ENCODE measurements at regions not wholly inside any gene's neighbourhood (a gene's known extent, or its start where the extent isn't known, plus 50 kb on each side); places are given as distances from the start of the nearest gene placed in this dataset.

DNA sequence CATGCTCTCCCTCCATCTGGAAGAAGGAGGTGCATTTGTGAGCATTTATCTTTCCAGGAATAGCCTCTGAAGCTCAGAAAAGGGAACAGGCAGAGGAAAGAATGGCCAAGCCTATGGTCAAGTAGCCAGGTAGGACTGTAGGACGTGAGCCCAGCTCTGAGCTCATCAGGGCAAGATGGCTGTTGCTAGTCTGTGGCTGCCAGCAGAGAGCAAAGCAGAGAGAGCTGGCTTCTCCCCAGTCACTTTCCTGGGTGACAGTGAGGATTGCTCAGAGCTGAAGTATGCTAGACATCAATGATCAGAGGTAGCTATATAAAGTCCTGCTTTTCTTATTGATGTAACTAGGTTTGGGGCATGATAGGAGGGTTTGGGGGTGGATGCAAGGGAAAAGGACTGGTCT lies 146.1 kb upstream of the SLC24A5 start:
- TF ChIP-seq, protein P1, sequence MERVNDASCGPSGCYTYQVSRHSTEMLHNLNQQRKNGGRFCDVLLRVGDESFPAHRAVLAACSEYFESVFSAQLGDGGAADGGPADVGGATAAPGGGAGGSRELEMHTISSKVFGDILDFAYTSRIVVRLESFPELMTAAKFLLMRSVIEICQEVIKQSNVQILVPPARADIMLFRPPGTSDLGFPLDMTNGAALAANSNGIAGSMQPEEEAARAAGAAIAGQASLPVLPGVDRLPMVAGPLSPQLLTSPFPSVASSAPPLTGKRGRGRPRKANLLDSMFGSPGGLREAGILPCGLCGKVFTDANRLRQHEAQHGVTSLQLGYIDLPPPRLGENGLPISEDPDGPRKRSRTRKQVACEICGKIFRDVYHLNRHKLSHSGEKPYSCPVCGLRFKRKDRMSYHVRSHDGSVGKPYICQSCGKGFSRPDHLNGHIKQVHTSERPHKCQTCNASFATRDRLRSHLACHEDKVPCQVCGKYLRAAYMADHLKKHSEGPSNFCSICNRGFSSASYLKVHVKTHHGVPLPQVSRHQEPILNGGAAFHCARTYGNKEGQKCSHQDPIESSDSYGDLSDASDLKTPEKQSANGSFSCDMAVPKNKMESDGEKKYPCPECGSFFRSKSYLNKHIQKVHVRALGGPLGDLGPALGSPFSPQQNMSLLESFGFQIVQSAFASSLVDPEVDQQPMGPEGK (CRISPR knock-in tag; IDR thresholded peaks at IDR 0.05; ENCODE audit: borderline replicate concordance): no peak
- no peak for TF ChIP-seq ZC3H10 (CRISPR knock-in tag; IDR thresholded peaks at IDR 0.05)
- no peak for TF ChIP-seq ESRRG (CRISPR knock-in tag; IDR thresholded peaks at IDR 0.05)
- TF ChIP-seq ZFP30 (CRISPR knock-in tag; IDR thresholded peaks at IDR 0.05): no peak
- no peak for TF ChIP-seq SNAI2 (CRISPR knock-in tag; IDR thresholded peaks at IDR 0.05)
- no peak for TF ChIP-seq ARNTL (CRISPR knock-in tag; IDR thresholded peaks at IDR 0.05; ENCODE audit: borderline replicate concordance, low read depth)
- no peak for TF ChIP-seq ZNF565 (CRISPR knock-in tag; conservative IDR thresholded peaks at IDR 0.05; ENCODE audit: low read depth)
- TF ChIP-seq ZNF70 (CRISPR knock-in tag; IDR thresholded peaks at IDR 0.05): no peak
- no peak for TF ChIP-seq ZNF8 (CRISPR knock-in tag; IDR thresholded peaks at IDR 0.05)
- TF ChIP-seq, protein P2, sequence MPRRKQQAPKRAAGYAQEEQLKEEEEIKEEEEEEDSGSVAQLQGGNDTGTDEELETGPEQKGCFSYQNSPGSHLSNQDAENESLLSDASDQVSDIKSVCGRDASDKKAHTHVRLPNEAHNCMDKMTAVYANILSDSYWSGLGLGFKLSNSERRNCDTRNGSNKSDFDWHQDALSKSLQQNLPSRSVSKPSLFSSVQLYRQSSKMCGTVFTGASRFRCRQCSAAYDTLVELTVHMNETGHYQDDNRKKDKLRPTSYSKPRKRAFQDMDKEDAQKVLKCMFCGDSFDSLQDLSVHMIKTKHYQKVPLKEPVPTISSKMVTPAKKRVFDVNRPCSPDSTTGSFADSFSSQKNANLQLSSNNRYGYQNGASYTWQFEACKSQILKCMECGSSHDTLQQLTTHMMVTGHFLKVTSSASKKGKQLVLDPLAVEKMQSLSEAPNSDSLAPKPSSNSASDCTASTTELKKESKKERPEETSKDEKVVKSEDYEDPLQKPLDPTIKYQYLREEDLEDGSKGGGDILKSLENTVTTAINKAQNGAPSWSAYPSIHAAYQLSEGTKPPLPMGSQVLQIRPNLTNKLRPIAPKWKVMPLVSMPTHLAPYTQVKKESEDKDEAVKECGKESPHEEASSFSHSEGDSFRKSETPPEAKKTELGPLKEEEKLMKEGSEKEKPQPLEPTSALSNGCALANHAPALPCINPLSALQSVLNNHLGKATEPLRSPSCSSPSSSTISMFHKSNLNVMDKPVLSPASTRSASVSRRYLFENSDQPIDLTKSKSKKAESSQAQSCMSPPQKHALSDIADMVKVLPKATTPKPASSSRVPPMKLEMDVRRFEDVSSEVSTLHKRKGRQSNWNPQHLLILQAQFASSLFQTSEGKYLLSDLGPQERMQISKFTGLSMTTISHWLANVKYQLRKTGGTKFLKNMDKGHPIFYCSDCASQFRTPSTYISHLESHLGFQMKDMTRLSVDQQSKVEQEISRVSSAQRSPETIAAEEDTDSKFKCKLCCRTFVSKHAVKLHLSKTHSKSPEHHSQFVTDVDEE (CRISPR knock-in tag; IDR thresholded peaks at IDR 0.05): no peak
- TF ChIP-seq PPARA (CRISPR knock-in tag; IDR thresholded peaks at IDR 0.05; ENCODE audit: borderline replicate concordance): no peak
- TF ChIP-seq, protein P3, sequence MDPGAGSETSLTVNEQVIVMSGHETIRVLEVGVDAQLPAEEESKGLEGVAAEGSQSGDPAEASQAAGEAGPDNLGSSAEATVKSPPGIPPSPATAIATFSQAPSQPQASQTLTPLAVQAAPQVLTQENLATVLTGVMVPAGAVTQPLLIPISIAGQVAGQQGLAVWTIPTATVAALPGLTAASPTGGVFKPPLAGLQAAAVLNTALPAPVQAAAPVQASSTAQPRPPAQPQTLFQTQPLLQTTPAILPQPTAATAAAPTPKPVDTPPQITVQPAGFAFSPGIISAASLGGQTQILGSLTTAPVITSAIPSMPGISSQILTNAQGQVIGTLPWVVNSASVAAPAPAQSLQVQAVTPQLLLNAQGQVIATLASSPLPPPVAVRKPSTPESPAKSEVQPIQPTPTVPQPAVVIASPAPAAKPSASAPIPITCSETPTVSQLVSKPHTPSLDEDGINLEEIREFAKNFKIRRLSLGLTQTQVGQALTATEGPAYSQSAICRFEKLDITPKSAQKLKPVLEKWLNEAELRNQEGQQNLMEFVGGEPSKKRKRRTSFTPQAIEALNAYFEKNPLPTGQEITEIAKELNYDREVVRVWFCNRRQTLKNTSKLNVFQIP (CRISPR knock-in tag; IDR thresholded peaks at IDR 0.05; ENCODE audit: borderline replicate concordance, low read depth): no peak
- TF ChIP-seq RARB (CRISPR knock-in tag; IDR thresholded peaks at IDR 0.05): no peak
- no peak for TF ChIP-seq CSDC2 (CRISPR knock-in tag; IDR thresholded peaks at IDR 0.05)
- TF ChIP-seq, protein P4, sequence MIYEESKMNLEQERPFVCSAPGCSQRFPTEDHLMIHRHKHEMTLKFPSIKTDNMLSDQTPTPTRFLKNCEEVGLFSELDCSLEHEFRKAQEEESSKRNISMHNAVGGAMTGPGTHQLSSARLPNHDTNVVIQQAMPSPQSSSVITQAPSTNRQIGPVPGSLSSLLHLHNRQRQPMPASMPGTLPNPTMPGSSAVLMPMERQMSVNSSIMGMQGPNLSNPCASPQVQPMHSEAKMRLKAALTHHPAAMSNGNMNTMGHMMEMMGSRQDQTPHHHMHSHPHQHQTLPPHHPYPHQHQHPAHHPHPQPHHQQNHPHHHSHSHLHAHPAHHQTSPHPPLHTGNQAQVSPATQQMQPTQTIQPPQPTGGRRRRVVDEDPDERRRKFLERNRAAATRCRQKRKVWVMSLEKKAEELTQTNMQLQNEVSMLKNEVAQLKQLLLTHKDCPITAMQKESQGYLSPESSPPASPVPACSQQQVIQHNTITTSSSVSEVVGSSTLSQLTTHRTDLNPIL (CRISPR knock-in tag; IDR thresholded peaks at IDR 0.05; ENCODE audit: low read depth): no peak
- TF ChIP-seq TCF4 (CRISPR knock-in tag; IDR thresholded peaks at IDR 0.05; ENCODE audit: borderline replicate concordance): no peak
- TF ChIP-seq, protein P5, sequence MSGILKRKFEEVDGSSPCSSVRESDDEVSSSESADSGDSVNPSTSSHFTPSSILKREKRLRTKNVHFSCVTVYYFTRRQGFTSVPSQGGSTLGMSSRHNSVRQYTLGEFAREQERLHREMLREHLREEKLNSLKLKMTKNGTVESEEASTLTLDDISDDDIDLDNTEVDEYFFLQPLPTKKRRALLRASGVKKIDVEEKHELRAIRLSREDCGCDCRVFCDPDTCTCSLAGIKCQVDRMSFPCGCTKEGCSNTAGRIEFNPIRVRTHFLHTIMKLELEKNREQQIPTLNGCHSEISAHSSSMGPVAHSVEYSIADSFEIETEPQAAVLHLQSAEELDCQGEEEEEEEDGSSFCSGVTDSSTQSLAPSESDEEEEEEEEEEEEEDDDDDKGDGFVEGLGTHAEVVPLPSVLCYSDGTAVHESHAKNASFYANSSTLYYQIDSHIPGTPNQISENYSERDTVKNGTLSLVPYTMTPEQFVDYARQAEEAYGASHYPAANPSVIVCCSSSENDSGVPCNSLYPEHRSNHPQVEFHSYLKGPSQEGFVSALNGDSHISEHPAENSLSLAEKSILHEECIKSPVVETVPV (CRISPR knock-in tag; IDR thresholded peaks at IDR 0.05): no peak
- TF ChIP-seq OSR1 (CRISPR knock-in tag; IDR thresholded peaks at IDR 0.05): no peak
- no peak for ATAC-seq

DNA sequence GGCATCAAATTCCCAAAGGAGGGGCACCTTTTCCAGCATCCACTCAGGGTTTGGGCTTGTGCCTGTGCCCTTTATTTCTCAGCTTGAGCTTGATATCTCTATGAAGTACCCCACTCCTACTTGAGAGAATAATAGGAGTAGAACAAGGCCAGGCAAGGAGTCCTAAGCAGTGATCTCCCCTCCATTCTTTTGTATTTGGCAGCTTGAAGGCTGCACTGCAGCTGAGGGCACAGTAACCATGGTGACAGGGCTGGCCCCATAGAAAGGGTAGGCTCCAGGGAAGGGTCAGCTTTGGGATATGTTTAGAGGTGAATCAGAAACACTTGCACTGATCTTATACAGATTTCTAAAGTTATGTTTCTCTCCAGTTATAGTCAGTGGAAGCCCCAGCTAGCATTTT lies 145.4 kb upstream of the SLC24A5 start:
- no peak for TF ChIP-seq ZNF8 (CRISPR knock-in tag; IDR thresholded peaks at IDR 0.05)
- no peak for TF ChIP-seq RARB (CRISPR knock-in tag; IDR thresholded peaks at IDR 0.05)
- no peak for TF ChIP-seq ARNTL (CRISPR knock-in tag; IDR thresholded peaks at IDR 0.05; ENCODE audit: borderline replicate concordance, low read depth)
- TF ChIP-seq CSDC2 (CRISPR knock-in tag; IDR thresholded peaks at IDR 0.05): no peak
- no peak for TF ChIP-seq ZC3H10 (CRISPR knock-in tag; IDR thresholded peaks at IDR 0.05)
- TF ChIP-seq TOX (CRISPR knock-in tag; IDR thresholded peaks at IDR 0.05; ENCODE audit: borderline replicate concordance): no peak
- TF ChIP-seq PPARA (CRISPR knock-in tag; IDR thresholded peaks at IDR 0.05; ENCODE audit: borderline replicate concordance): no peak
- TF ChIP-seq OSR1 (CRISPR knock-in tag; IDR thresholded peaks at IDR 0.05): no peak
- TF ChIP-seq ZFP3 (CRISPR knock-in tag; IDR thresholded peaks at IDR 0.05): no peak
- TF ChIP-seq, protein P2 (CRISPR knock-in tag; IDR thresholded peaks at IDR 0.05): no peak
- TF ChIP-seq SNAI2 (CRISPR knock-in tag; IDR thresholded peaks at IDR 0.05): no peak
- no peak for ATAC-seq

Measured in SK-N-SH treated with all-trans-retinoic acid at 6 μM for 48 hours (cell line).